Keratinocyte (primary cell): ENCODE measurements at regions not wholly inside any gene's neighbourhood (a gene's known extent, or its start where the extent isn't known, plus 50 kb on each side); places are given as distances from the start of the nearest gene placed in this dataset.

ENCODE experiments used
- EZH2 ChIP-seq: IDR thresholded peaks from one replicate; pipeline ENCODE4 v1.6.1; 2012; ENCODE audit warnings: inconsistent platforms, mild to moderate bottlenecking, low read length, moderate library complexity
- TF ChIP-seq, protein P1 (sequence below), 3 experiments: IDR thresholded peaks in 1 of 3; conservative IDR thresholded peaks in 1 of 3; optimal IDR thresholded peaks in 1 of 3; 2 replicates in 2 of 3; 3 replicates in 1 of 3; pipeline versions ENCODE3 to v1.5.1; 2011; ENCODE audit warnings: low read length in 3 of 3, mild to moderate bottlenecking in 3 of 3, moderate library complexity in 2 of 3, control low read depth in 1 of 3, inconsistent platforms in 1 of 3; ENCODE audit not compliant: insufficient read depth in 2 of 3; ENCODE audit errors: extremely low read depth in 1 of 3

GRCh38 chr4:34170946-34171345 lies 2073.4 kb downstream of the ARAP2 start:
- TF ChIP-seq, protein P1, sequence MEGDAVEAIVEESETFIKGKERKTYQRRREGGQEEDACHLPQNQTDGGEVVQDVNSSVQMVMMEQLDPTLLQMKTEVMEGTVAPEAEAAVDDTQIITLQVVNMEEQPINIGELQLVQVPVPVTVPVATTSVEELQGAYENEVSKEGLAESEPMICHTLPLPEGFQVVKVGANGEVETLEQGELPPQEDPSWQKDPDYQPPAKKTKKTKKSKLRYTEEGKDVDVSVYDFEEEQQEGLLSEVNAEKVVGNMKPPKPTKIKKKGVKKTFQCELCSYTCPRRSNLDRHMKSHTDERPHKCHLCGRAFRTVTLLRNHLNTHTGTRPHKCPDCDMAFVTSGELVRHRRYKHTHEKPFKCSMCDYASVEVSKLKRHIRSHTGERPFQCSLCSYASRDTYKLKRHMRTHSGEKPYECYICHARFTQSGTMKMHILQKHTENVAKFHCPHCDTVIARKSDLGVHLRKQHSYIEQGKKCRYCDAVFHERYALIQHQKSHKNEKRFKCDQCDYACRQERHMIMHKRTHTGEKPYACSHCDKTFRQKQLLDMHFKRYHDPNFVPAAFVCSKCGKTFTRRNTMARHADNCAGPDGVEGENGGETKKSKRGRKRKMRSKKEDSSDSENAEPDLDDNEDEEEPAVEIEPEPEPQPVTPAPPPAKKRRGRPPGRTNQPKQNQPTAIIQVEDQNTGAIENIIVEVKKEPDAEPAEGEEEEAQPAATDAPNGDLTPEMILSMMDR (optimal IDR thresholded peaks at IDR 0.05 in 1 of 3, IDR thresholded peaks at IDR 0.05 in 1 of 3, conservative IDR thresholded peaks at IDR 0.05 in 1 of 3; ENCODE audit: extremely low read depth in 1 of 3, insufficient read depth in 2 of 3, low read length in 3 of 3), result no peak
- TF ChIP-seq EZH2, result no peak
